Pons (tissue), 1 donor: ENCODE measurements at regions not wholly inside any gene's neighbourhood (a gene's known extent, or its start where the extent isn't known, plus 50 kb on each side); places are given as distances from the start of the nearest gene placed in this dataset.
"Not testable (repeated sequence)": the region's sequence is repeated elsewhere in the genome, so short reads cannot be mapped to it uniquely, and the experiment has no call there.

Experiments
- DNase-seq: peaks from one replicate; pipeline ENCODE4 v3.0.0-alpha.2; 2016; ENCODE audit warnings: low spot score

GRCh38 chr3:168753724-168754123 lies 658.0 kb upstream of the GOLIM4 start:
- DNase-seq = no peak

GRCh38 chr3:168752339-168752738 lies 656.6 kb upstream of the GOLIM4 start:
- no peak for DNase-seq

GRCh38 chr3:168747697-168748096 lies 652.0 kb upstream of the GOLIM4 start:
- DNase-seq = no peak

GRCh38 chr3:168738527-168739325 lies 643.0 kb upstream of the GOLIM4 start:
- DNase-seq = no peak

- DNase-seq = no peak
Measured at GRCh38 chr3:168736202-168736601, 640.5 kb upstream of the GOLIM4 start.

GRCh38 chr3:168730073-168730472 lies 634.3 kb upstream of the GOLIM4 start:
- DNase-seq = no peak

- no peak for DNase-seq
Measured at GRCh38 chr3:168722091-168722490, 626.4 kb upstream of the GOLIM4 start.

- DNase-seq = no peak
Measured at GRCh38 chr3:168714609-168715240, 619.0 kb upstream of the GOLIM4 start.

- peak; percentile 3 for DNase-seq
Measured at GRCh38 chr3:168709073-168709472, 613.3 kb upstream of the GOLIM4 start.

GRCh38 chr3:168707900-168708299 lies 612.2 kb upstream of the GOLIM4 start:
- no peak for DNase-seq

GRCh38 chr3:168705412-168705811 lies 609.7 kb upstream of the GOLIM4 start:
- no peak for DNase-seq

GRCh38 chr3:168696051-168696450 lies 600.3 kb upstream of the GOLIM4 start:
- no peak for DNase-seq

- DNase-seq = no peak
Measured at GRCh38 chr3:168693870-168694269, 598.1 kb upstream of the GOLIM4 start.

GRCh38 chr3:168688267-168688666 lies 592.5 kb upstream of the GOLIM4 start:
- no peak for DNase-seq

- DNase-seq = no peak
Measured at GRCh38 chr3:168684519-168684918, 588.8 kb upstream of the GOLIM4 start.

- DNase-seq = no peak
Measured at GRCh38 chr3:168678730-168679129, 583.0 kb upstream of the GOLIM4 start.

GRCh38 chr3:168671091-168671490 lies 575.4 kb upstream of the GOLIM4 start:
- DNase-seq = no peak

- DNase-seq = not testable (repeated sequence)
Measured at GRCh38 chr3:168660879-168661657, 565.3 kb upstream of the GOLIM4 start.

GRCh38 chr3:168659015-168659414 lies 563.3 kb upstream of the GOLIM4 start:
- DNase-seq = no peak

- no peak for DNase-seq
Measured at GRCh38 chr3:168655611-168656010, 559.9 kb upstream of the GOLIM4 start.

GRCh38 chr3:168654700-168655099 lies 559.0 kb upstream of the GOLIM4 start:
- no peak for DNase-seq

- no peak for DNase-seq
Measured at GRCh38 chr3:168653255-168653654, 557.5 kb upstream of the GOLIM4 start.

- DNase-seq = no peak
Measured at GRCh38 chr3:168648321-168648720, 552.6 kb upstream of the GOLIM4 start.
